ENCODE measurements at regions not wholly inside any gene's neighbourhood (a gene's known extent, or its start where the extent isn't known, plus 50 kb on each side); places are given as distances from the start of the nearest gene placed in this dataset.
"Not testable (repeated sequence)": the region's sequence is repeated elsewhere in the genome, so short reads cannot be mapped to it uniquely, and the experiment has no call there.

GRCh38 chr9:85212887-85213286 lies 528.9 kb downstream of the AGTPBP1 start:
- no peak for DNase-seq (ENCODE audit: low read depth, low spot score)

- no peak for DNase-seq (ENCODE audit: low read depth, low spot score)
Measured at GRCh38 chr9:85212209-85212608, 529.5 kb downstream of the AGTPBP1 start.

GRCh38 chr9:85208666-85209065 lies 533.1 kb downstream of the AGTPBP1 start:
- no peak for DNase-seq (ENCODE audit: low read depth, low spot score)

GRCh38 chr9:85204176-85204575 lies 534.6 kb downstream of the NTRK2 start:
- DNase-seq (ENCODE audit: low read depth, low spot score): no peak

GRCh38 chr9:85202596-85202995 lies 533.1 kb downstream of the NTRK2 start:
- no peak for DNase-seq (ENCODE audit: low read depth, low spot score)

- no peak for DNase-seq (ENCODE audit: low read depth, low spot score)
Measured at GRCh38 chr9:85200726-85201404, 531.3 kb downstream of the NTRK2 start.

- DNase-seq (ENCODE audit: low read depth, low spot score): no peak
Measured at GRCh38 chr9:85199866-85200495, 530.5 kb downstream of the NTRK2 start.

- no peak for DNase-seq (ENCODE audit: low read depth, low spot score)
Measured at GRCh38 chr9:85192750-85193149, 523.2 kb downstream of the NTRK2 start.

GRCh38 chr9:85186218-85186585 lies 516.7 kb downstream of the NTRK2 start:
- no peak for DNase-seq (ENCODE audit: low read depth, low spot score)

GRCh38 chr9:85185486-85186217 lies 516.1 kb downstream of the NTRK2 start:
- no peak for DNase-seq (ENCODE audit: low read depth, low spot score)

GRCh38 chr9:85182383-85182782 lies 512.9 kb downstream of the NTRK2 start:
- no peak for DNase-seq (ENCODE audit: low read depth, low spot score)

- peak; percentile 18 for DNase-seq (ENCODE audit: low read depth, low spot score)
Measured at GRCh38 chr9:85178474-85178873, 508.9 kb downstream of the NTRK2 start.

GRCh38 chr9:85173967-85174366 lies 504.4 kb downstream of the NTRK2 start:
- DNase-seq (ENCODE audit: low read depth, low spot score): no peak

- DNase-seq (ENCODE audit: low read depth, low spot score): no peak
Measured at GRCh38 chr9:85172001-85172978, 502.8 kb downstream of the NTRK2 start.

- DNase-seq (ENCODE audit: low read depth, low spot score): no peak
Measured at GRCh38 chr9:85171163-85171562, 501.6 kb downstream of the NTRK2 start.

GRCh38 chr9:85168412-85168811 lies 498.9 kb downstream of the NTRK2 start:
- no peak for DNase-seq (ENCODE audit: low read depth, low spot score)

- peak; percentile 13 for DNase-seq (ENCODE audit: low read depth, low spot score)
Measured at GRCh38 chr9:85167146-85167545, 497.6 kb downstream of the NTRK2 start.

- no peak for DNase-seq (ENCODE audit: low read depth, low spot score)
Measured at GRCh38 chr9:85163825-85164224, 494.3 kb downstream of the NTRK2 start.

- DNase-seq (ENCODE audit: low read depth, low spot score): no peak
Measured at GRCh38 chr9:85163415-85163814, 493.9 kb downstream of the NTRK2 start.

GRCh38 chr9:85162822-85163221 lies 493.3 kb downstream of the NTRK2 start:
- no peak for DNase-seq (ENCODE audit: low read depth, low spot score)

- DNase-seq (ENCODE audit: low read depth, low spot score): not testable (repeated sequence)
Measured at GRCh38 chr9:85160944-85161343, 491.4 kb downstream of the NTRK2 start.

GRCh38 chr9:85158512-85158911 lies 489.0 kb downstream of the NTRK2 start:
- DNase-seq (ENCODE audit: low read depth, low spot score): no peak

Data from ELF-1 (cell line).